ENCODE measurements at regions not wholly inside any gene's neighbourhood (a gene's known extent, or its start where the extent isn't known, plus 50 kb on each side); places are given as distances from the start of the nearest gene placed in this dataset.

- Histone ChIP-seq H3K4me3 (ENCODE audit: low read depth in 1 of 2, low read length in 2 of 2) (no peak overlapping the region), H3K27me3 (ENCODE audit: low read depth, low read length) (no peaks in the 10 kb centered on the region), H3K36me3 (ENCODE audit: control insufficient read depth in 1 of 2, insufficient read depth in 2 of 2, low read length in 2 of 2) (no peaks in the 10 kb centered on the region), H3K9me3 (ENCODE audit: control insufficient read depth in 1 of 2, low read length in 2 of 2) (peaks cover 0 to 1% of the 10 kb centered on the region in 2 donors), H3K4me1 (ENCODE audit: control insufficient read depth in 1 of 2, insufficient read depth in 2 of 2, low read length in 2 of 2) (peaks cover 0 to 5% of the 10 kb centered on the region in 2 donors), H3K27ac (ENCODE audit: low read length) (no peak overlapping the region)
Observed at GRCh38 chr3:177928172-177928873, 607.9 kb upstream of the KCNMB2 start.

GRCh38 chr3:177929310-177929709 is 606.9 kb upstream of the KCNMB2 start:
- no peaks in the 10 kb centered on the region for H3K27me3 ChIP-seq (ENCODE audit: low read depth, low read length)
- no peak overlapping the region for H3K4me3 ChIP-seq (ENCODE audit: low read depth in 1 of 2, low read length in 2 of 2)
- H3K4me1 ChIP-seq (ENCODE audit: control insufficient read depth in 1 of 2, insufficient read depth in 2 of 2, low read length in 2 of 2), result peaks cover 0 to 5% of the 10 kb centered on the region in 2 donors
- H3K9me3 ChIP-seq (ENCODE audit: control insufficient read depth in 1 of 2, low read length in 2 of 2), result no peaks in the 10 kb centered on the region
- no peaks in the 10 kb centered on the region for H3K36me3 ChIP-seq (ENCODE audit: control insufficient read depth in 1 of 2, insufficient read depth in 2 of 2, low read length in 2 of 2)
- H3K27ac ChIP-seq (ENCODE audit: low read length), result no peak overlapping the region

GRCh38 chr3:177930771-177931170 is 605.5 kb upstream of the KCNMB2 start:
- no peaks in the 10 kb centered on the region for H3K9me3 ChIP-seq (ENCODE audit: control insufficient read depth in 1 of 2, low read length in 2 of 2)
- H3K36me3 ChIP-seq (ENCODE audit: control insufficient read depth in 1 of 2, insufficient read depth in 2 of 2, low read length in 2 of 2), result no peaks in the 10 kb centered on the region
- H3K27ac ChIP-seq (ENCODE audit: low read length), result no peak overlapping the region
- H3K4me1 ChIP-seq (ENCODE audit: control insufficient read depth in 1 of 2, insufficient read depth in 2 of 2, low read length in 2 of 2), result peaks cover 0 to 5% of the 10 kb centered on the region in 2 donors
- H3K4me3 ChIP-seq (ENCODE audit: low read depth in 1 of 2, low read length in 2 of 2), result no peak overlapping the region
- H3K27me3 ChIP-seq (ENCODE audit: low read depth, low read length), result no peaks in the 10 kb centered on the region

GRCh38 chr3:177931346-177931745 is 604.9 kb upstream of the KCNMB2 start:
- Histone ChIP-seq H3K4me1 (ENCODE audit: control insufficient read depth in 1 of 2, insufficient read depth in 2 of 2, low read length in 2 of 2) (peaks cover 0 to 5% of the 10 kb centered on the region in 2 donors), H3K27me3 (ENCODE audit: low read depth, low read length) (no peaks in the 10 kb centered on the region), H3K36me3 (ENCODE audit: control insufficient read depth in 1 of 2, insufficient read depth in 2 of 2, low read length in 2 of 2) (no peaks in the 10 kb centered on the region), H3K4me3 (ENCODE audit: low read depth in 1 of 2, low read length in 2 of 2) (no peak overlapping the region), H3K27ac (ENCODE audit: low read length) (no peak overlapping the region), H3K9me3 (ENCODE audit: control insufficient read depth in 1 of 2, low read length in 2 of 2) (no peaks in the 10 kb centered on the region)

- no peaks in the 10 kb centered on the region for H3K9me3 ChIP-seq (ENCODE audit: control insufficient read depth in 1 of 2, low read length in 2 of 2)
- H3K27ac ChIP-seq (ENCODE audit: low read length), result no peak overlapping the region
- no peaks in the 10 kb centered on the region for H3K36me3 ChIP-seq (ENCODE audit: control insufficient read depth in 1 of 2, insufficient read depth in 2 of 2, low read length in 2 of 2)
- peaks cover 0 to 5% of the 10 kb centered on the region in 2 donors for H3K4me1 ChIP-seq (ENCODE audit: control insufficient read depth in 1 of 2, insufficient read depth in 2 of 2, low read length in 2 of 2)
- H3K27me3 ChIP-seq (ENCODE audit: low read depth, low read length), result no peaks in the 10 kb centered on the region
- H3K4me3 ChIP-seq (ENCODE audit: low read depth in 1 of 2, low read length in 2 of 2), result no peak overlapping the region
Observed at GRCh38 chr3:177932346-177932745, 603.9 kb upstream of the KCNMB2 start.

- Histone ChIP-seq H3K9me3 (ENCODE audit: control insufficient read depth in 1 of 2, low read length in 2 of 2) (no peaks in the 10 kb centered on the region), H3K27ac (ENCODE audit: low read length) (no peak overlapping the region), H3K4me3 (ENCODE audit: low read depth in 1 of 2, low read length in 2 of 2) (no peak overlapping the region), H3K36me3 (ENCODE audit: control insufficient read depth in 1 of 2, insufficient read depth in 2 of 2, low read length in 2 of 2) (no peaks in the 10 kb centered on the region), H3K4me1 (ENCODE audit: control insufficient read depth in 1 of 2, insufficient read depth in 2 of 2, low read length in 2 of 2) (peaks cover 0 to 5% of the 10 kb centered on the region in 2 donors), H3K27me3 (ENCODE audit: low read depth, low read length) (no peaks in the 10 kb centered on the region)
Observed at GRCh38 chr3:177932750-177933660, 603.2 kb upstream of the KCNMB2 start.

- no peak overlapping the region for H3K4me3 ChIP-seq (ENCODE audit: low read depth in 1 of 2, low read length in 2 of 2)
- H3K36me3 ChIP-seq (ENCODE audit: control insufficient read depth in 1 of 2, insufficient read depth in 2 of 2, low read length in 2 of 2), result no peaks in the 10 kb centered on the region
- peaks cover 0 to 5% of the 10 kb centered on the region in 2 donors for H3K4me1 ChIP-seq (ENCODE audit: control insufficient read depth in 1 of 2, insufficient read depth in 2 of 2, low read length in 2 of 2)
- no peaks in the 10 kb centered on the region for H3K27me3 ChIP-seq (ENCODE audit: low read depth, low read length)
- no peaks in the 10 kb centered on the region for H3K9me3 ChIP-seq (ENCODE audit: control insufficient read depth in 1 of 2, low read length in 2 of 2)
- H3K27ac ChIP-seq (ENCODE audit: low read length), result no peak overlapping the region
Observed at GRCh38 chr3:177934001-177934891, 602.0 kb upstream of the KCNMB2 start.

GRCh38 chr3:177935047-177935446 is 601.2 kb upstream of the KCNMB2 start:
- Histone ChIP-seq H3K9me3 (ENCODE audit: control insufficient read depth in 1 of 2, low read length in 2 of 2) (no peaks in the 10 kb centered on the region), H3K36me3 (ENCODE audit: control insufficient read depth in 1 of 2, insufficient read depth in 2 of 2, low read length in 2 of 2) (no peaks in the 10 kb centered on the region), H3K27me3 (ENCODE audit: low read depth, low read length) (no peaks in the 10 kb centered on the region), H3K4me1 (ENCODE audit: control insufficient read depth in 1 of 2, insufficient read depth in 2 of 2, low read length in 2 of 2) (peaks cover 0 to 5% of the 10 kb centered on the region in 2 donors), H3K27ac (ENCODE audit: low read length) (no peak overlapping the region), H3K4me3 (ENCODE audit: low read depth in 1 of 2, low read length in 2 of 2) (no peak overlapping the region)

GRCh38 chr3:177936721-177937120 is 599.5 kb upstream of the KCNMB2 start:
- Histone ChIP-seq H3K9me3 (ENCODE audit: control insufficient read depth in 1 of 2, low read length in 2 of 2) (no peaks in the 10 kb centered on the region), H3K4me1 (ENCODE audit: control insufficient read depth in 1 of 2, insufficient read depth in 2 of 2, low read length in 2 of 2) (no peaks in the 10 kb centered on the region), H3K27me3 (ENCODE audit: low read depth, low read length) (no peaks in the 10 kb centered on the region), H3K36me3 (ENCODE audit: control insufficient read depth in 1 of 2, insufficient read depth in 2 of 2, low read length in 2 of 2) (no peaks in the 10 kb centered on the region), H3K4me3 (ENCODE audit: low read depth in 1 of 2, low read length in 2 of 2) (no peak overlapping the region), H3K27ac (ENCODE audit: low read length) (no peak overlapping the region)

- Histone ChIP-seq H3K4me1 (ENCODE audit: control insufficient read depth in 1 of 2, insufficient read depth in 2 of 2, low read length in 2 of 2) (no peaks in the 10 kb centered on the region), H3K9me3 (ENCODE audit: control insufficient read depth in 1 of 2, low read length in 2 of 2) (no peaks in the 10 kb centered on the region)
Observed at GRCh38 chr3:177942911-177943310, 593.3 kb upstream of the KCNMB2 start.

GRCh38 chr3:177944228-177944661 is 592.0 kb upstream of the KCNMB2 start:
- Histone ChIP-seq H3K4me1 (ENCODE audit: control insufficient read depth in 1 of 2, insufficient read depth in 2 of 2, low read length in 2 of 2) (no peaks in the 10 kb centered on the region), H3K36me3 (ENCODE audit: control insufficient read depth in 1 of 2, insufficient read depth in 2 of 2, low read length in 2 of 2) (no peaks in the 10 kb centered on the region), H3K9me3 (ENCODE audit: control insufficient read depth in 1 of 2, low read length in 2 of 2) (no peaks in the 10 kb centered on the region), H3K27ac (ENCODE audit: low read length) (no peak overlapping the region), H3K4me3 (ENCODE audit: low read depth in 1 of 2, low read length in 2 of 2) (no peak overlapping the region), H3K27me3 (ENCODE audit: low read depth, low read length) (no peaks in the 10 kb centered on the region)

More at GRCh38 chr3:177942911-177943310, 593.3 kb upstream of the KCNMB2 start:
- Histone ChIP-seq H3K27ac (ENCODE audit: low read length) (no peak overlapping the region), H3K4me3 (ENCODE audit: low read depth in 1 of 2, low read length in 2 of 2) (no peak overlapping the region), H3K36me3 (ENCODE audit: control insufficient read depth in 1 of 2, insufficient read depth in 2 of 2, low read length in 2 of 2) (no peaks in the 10 kb centered on the region), H3K27me3 (ENCODE audit: low read depth, low read length) (no peaks in the 10 kb centered on the region)

All from muscle layer of duodenum (tissue), 2 donors.